ENCODE measurements at regions not wholly inside any gene's neighbourhood (a gene's known extent, or its start where the extent isn't known, plus 50 kb on each side); places are given as distances from the start of the nearest gene placed in this dataset.
"Not testable (repeated sequence)": the region's sequence is repeated elsewhere in the genome, so short reads cannot be mapped to it uniquely, and the experiment has no call there.

- no peaks in the 10 kb centered on the region for H3K27me3 ChIP-seq (ENCODE audit: control insufficient read depth, insufficient read depth, low read length, poor library complexity, severe bottlenecking)
- no peak overlapping the region for H3K27ac ChIP-seq (ENCODE audit: insufficient read depth, low read depth, low read length, poor library complexity, severe bottlenecking)
- 74 to 79% methylated on average over 2 of the region's 2 CpGs for WGBS, 2 experiments
- H3K4me3 ChIP-seq (ENCODE audit: insufficient read depth, low read depth, low read length) = no peak overlapping the region
- no peaks in the 10 kb centered on the region for H3K9me3 ChIP-seq (ENCODE audit: control insufficient read depth, low read length)
- H3K4me1 ChIP-seq (ENCODE audit: control insufficient read depth, insufficient read depth, low read length) = no peaks in the 10 kb centered on the region
- H3K36me3 ChIP-seq (ENCODE audit: control insufficient read depth, insufficient read depth, low read length) = no peaks in the 10 kb centered on the region
These were observed 1194.6 kb downstream of the NCAM2 start for GRCh38 chr21:22192766-22193165.

GRCh38 chr21:22194986-22195385 lies 1196.8 kb downstream of the NCAM2 start:
- not testable (repeated sequence) for H3K9me3 ChIP-seq (ENCODE audit: control insufficient read depth, low read length); H3K27me3 ChIP-seq (ENCODE audit: control insufficient read depth, insufficient read depth, low read length, poor library complexity, severe bottlenecking); H3K36me3 ChIP-seq (ENCODE audit: control insufficient read depth, insufficient read depth, low read length); H3K4me1 ChIP-seq (ENCODE audit: control insufficient read depth, insufficient read depth, low read length); H3K4me3 ChIP-seq (ENCODE audit: insufficient read depth, low read depth, low read length); H3K27ac ChIP-seq (ENCODE audit: insufficient read depth, low read depth, low read length, poor library complexity, severe bottlenecking)
- WGBS, 2 experiments = 93 to 96% methylated on average over 6 of the region's 6 CpGs

GRCh38 chr21:22200378-22201092 lies 1202.3 kb downstream of the NCAM2 start:
- Histone ChIP-seq H3K4me1 (ENCODE audit: control insufficient read depth, insufficient read depth, low read length) (no peaks in the 10 kb centered on the region), H3K9me3 (ENCODE audit: control insufficient read depth, low read length) (no peaks in the 10 kb centered on the region), H3K27me3 (ENCODE audit: control insufficient read depth, insufficient read depth, low read length, poor library complexity, severe bottlenecking) (no peaks in the 10 kb centered on the region), H3K4me3 (ENCODE audit: insufficient read depth, low read depth, low read length) (no peak overlapping the region), H3K27ac (ENCODE audit: insufficient read depth, low read depth, low read length, poor library complexity, severe bottlenecking) (no peak overlapping the region), H3K36me3 (ENCODE audit: control insufficient read depth, insufficient read depth, low read length) (no peaks in the 10 kb centered on the region)
- 95 to 96% methylated on average over 4 of the region's 4 CpGs for WGBS, 2 experiments

DNA sequence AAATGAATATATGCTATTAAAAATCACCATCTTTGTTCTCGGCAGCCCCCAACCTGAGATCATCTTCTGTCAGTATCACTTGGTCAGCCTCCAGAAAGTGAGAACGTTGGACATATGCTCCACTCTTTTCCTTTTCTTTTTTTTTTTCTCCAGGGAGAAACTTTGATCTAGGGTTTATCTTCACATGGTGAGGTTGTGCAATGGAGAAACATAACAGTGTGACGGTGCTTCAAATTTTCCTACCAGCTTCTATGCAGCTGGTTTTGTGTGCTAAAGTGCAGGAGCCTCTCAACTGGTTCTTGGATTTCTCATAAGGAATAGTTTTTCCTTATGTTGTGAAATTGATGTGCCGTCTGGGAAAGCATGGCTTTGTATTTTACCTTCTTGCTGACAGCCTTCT lies 1202.9 kb downstream of the NCAM2 start:
- no peak overlapping the region for H3K27ac ChIP-seq (ENCODE audit: insufficient read depth, low read depth, low read length, poor library complexity, severe bottlenecking)
- 91 to 92% methylated on average over 3 to 4 of the region's 4 CpGs for WGBS, 2 experiments
- H3K9me3 ChIP-seq (ENCODE audit: control insufficient read depth, low read length) = no peaks in the 10 kb centered on the region
- H3K36me3 ChIP-seq (ENCODE audit: control insufficient read depth, insufficient read depth, low read length) = no peaks in the 10 kb centered on the region
- H3K4me3 ChIP-seq (ENCODE audit: insufficient read depth, low read depth, low read length) = no peak overlapping the region
- H3K4me1 ChIP-seq (ENCODE audit: control insufficient read depth, insufficient read depth, low read length) = no peaks in the 10 kb centered on the region
- no peaks in the 10 kb centered on the region for H3K27me3 ChIP-seq (ENCODE audit: control insufficient read depth, insufficient read depth, low read length, poor library complexity, severe bottlenecking)

- Histone ChIP-seq H3K36me3 (ENCODE audit: control insufficient read depth, insufficient read depth, low read length) (no peaks in the 10 kb centered on the region), H3K4me1 (ENCODE audit: control insufficient read depth, insufficient read depth, low read length) (no peaks in the 10 kb centered on the region), H3K9me3 (ENCODE audit: control insufficient read depth, low read length) (no peaks in the 10 kb centered on the region), H3K4me3 (ENCODE audit: insufficient read depth, low read depth, low read length) (no peak overlapping the region), H3K27ac (ENCODE audit: insufficient read depth, low read depth, low read length, poor library complexity, severe bottlenecking) (no peak overlapping the region), H3K27me3 (ENCODE audit: control insufficient read depth, insufficient read depth, low read length, poor library complexity, severe bottlenecking) (no peaks in the 10 kb centered on the region)
- 100% methylated on average over 1 of the region's 1 CpG; no CpG with 5 or more reads in 1 of the 2 experiments for WGBS, 2 experiments
These were observed 1203.5 kb downstream of the NCAM2 start for GRCh38 chr21:22201669-22202068.

DNA sequence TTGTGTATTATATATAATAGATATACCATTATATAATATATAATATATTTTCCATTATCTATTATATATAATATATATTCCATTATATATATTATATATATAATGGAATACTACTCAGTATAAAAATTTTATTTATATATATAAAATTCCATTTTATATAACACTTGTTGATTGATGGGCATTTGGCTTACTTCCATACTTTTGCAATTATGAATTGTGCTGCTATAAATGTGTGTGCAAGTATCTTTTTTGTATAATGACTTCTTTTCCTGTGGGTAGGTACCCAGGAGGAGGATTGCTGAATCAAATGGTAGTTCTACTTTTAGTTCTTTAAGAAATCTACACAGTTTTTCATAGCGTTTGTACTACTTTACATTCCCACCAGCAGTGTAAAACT lies 1211.1 kb downstream of the NCAM2 start:
- 88 to 100% methylated on average over 1 of the region's 1 CpG for WGBS, 2 experiments
- H3K27me3 ChIP-seq (ENCODE audit: control insufficient read depth, insufficient read depth, low read length, poor library complexity, severe bottlenecking) = no peaks in the 10 kb centered on the region
- H3K36me3 ChIP-seq (ENCODE audit: control insufficient read depth, insufficient read depth, low read length) = no peaks in the 10 kb centered on the region
- H3K4me3 ChIP-seq (ENCODE audit: insufficient read depth, low read depth, low read length) = no peak overlapping the region
- no peak overlapping the region for H3K27ac ChIP-seq (ENCODE audit: insufficient read depth, low read depth, low read length, poor library complexity, severe bottlenecking)
- no peaks in the 10 kb centered on the region for H3K9me3 ChIP-seq (ENCODE audit: control insufficient read depth, low read length)
- H3K4me1 ChIP-seq (ENCODE audit: control insufficient read depth, insufficient read depth, low read length) = no peaks in the 10 kb centered on the region

DNA sequence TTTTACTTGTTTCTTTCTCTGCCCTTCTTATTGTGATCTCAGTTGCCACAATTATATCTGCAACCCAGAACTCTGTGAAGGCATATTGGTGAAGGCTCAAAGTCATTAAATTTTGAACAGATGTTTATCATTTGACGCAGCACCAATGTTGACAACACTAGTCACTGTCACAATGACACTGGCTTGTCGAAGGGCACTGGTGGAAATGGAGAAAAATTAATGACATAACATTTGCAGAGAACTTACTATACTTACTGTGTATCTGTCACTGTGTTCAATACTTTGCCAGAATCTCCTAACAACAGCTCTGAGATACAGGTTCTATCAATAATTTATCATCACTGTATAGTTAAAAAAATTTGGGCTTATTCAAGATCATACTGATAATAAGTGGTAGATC lies 1213.7 kb downstream of the NCAM2 start:
- WGBS, 2 experiments = 88 to 100% methylated on average over 2 of the region's 2 CpGs

DNA sequence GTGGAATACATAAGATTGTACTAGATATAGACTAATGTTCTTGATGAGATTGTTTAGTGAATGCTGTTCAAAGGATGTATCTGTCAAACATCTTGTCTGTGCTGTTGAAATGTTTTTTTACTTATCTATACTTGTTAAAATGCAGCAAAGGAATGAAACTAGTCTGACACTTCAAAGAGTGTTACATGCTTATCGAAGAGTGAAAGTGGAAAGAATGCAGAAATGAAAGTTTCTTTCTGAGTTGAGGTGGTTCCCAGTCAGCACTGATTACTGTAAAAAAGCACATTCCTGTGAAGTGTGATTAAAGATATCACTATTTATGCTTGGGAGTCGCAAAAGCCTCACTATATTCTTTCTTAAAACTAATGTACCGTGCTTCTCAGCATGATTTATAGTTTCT lies 1225.2 kb downstream of the NCAM2 start:
- no peaks in the 10 kb centered on the region for H3K27me3 ChIP-seq (ENCODE audit: control insufficient read depth, insufficient read depth, low read length, poor library complexity, severe bottlenecking)
- WGBS, 2 experiments = 96 to 100% methylated on average over 2 to 3 of the region's 3 CpGs
- H3K4me1 ChIP-seq (ENCODE audit: control insufficient read depth, insufficient read depth, low read length) = no peaks in the 10 kb centered on the region
- no peaks in the 10 kb centered on the region for H3K36me3 ChIP-seq (ENCODE audit: control insufficient read depth, insufficient read depth, low read length)
- H3K27ac ChIP-seq (ENCODE audit: insufficient read depth, low read depth, low read length, poor library complexity, severe bottlenecking) = no peak overlapping the region
- no peak overlapping the region for H3K4me3 ChIP-seq (ENCODE audit: insufficient read depth, low read depth, low read length)
- H3K9me3 ChIP-seq (ENCODE audit: control insufficient read depth, low read length) = no peaks in the 10 kb centered on the region

More for the DNA sequence above, 1213.7 kb downstream of the NCAM2 start:
- Histone ChIP-seq H3K36me3 (ENCODE audit: control insufficient read depth, insufficient read depth, low read length) (no peaks in the 10 kb centered on the region), H3K27ac (ENCODE audit: insufficient read depth, low read depth, low read length, poor library complexity, severe bottlenecking) (no peak overlapping the region), H3K9me3 (ENCODE audit: control insufficient read depth, low read length) (no peaks in the 10 kb centered on the region), H3K4me3 (ENCODE audit: insufficient read depth, low read depth, low read length) (no peak overlapping the region), H3K27me3 (ENCODE audit: control insufficient read depth, insufficient read depth, low read length, poor library complexity, severe bottlenecking) (no peaks in the 10 kb centered on the region), H3K4me1 (ENCODE audit: control insufficient read depth, insufficient read depth, low read length) (no peaks in the 10 kb centered on the region)

DNA sequence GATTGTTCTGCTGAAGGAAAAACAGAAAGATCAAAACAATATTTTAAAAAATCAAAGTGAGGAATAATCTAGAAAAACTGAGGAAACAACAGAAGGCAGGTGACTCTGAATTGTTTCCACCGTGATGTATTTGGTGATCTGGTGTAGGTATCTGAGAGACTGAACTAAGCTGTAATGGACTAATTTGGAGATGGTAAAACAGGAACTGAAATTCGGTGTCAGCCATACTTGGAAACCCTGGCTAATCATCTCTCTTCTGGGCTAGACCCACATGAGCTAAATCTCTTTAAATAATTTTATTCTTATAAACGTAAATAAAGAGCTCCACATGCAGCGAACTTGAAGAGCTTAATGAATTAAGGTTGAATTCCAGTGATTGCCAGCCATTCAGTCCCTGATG lies 1226.1 kb downstream of the NCAM2 start:
- Histone ChIP-seq H3K27ac (ENCODE audit: insufficient read depth, low read depth, low read length, poor library complexity, severe bottlenecking) (no peak overlapping the region), H3K4me1 (ENCODE audit: control insufficient read depth, insufficient read depth, low read length) (no peaks in the 10 kb centered on the region), H3K4me3 (ENCODE audit: insufficient read depth, low read depth, low read length) (no peak overlapping the region), H3K36me3 (ENCODE audit: control insufficient read depth, insufficient read depth, low read length) (no peaks in the 10 kb centered on the region), H3K9me3 (ENCODE audit: control insufficient read depth, low read length) (no peaks in the 10 kb centered on the region), H3K27me3 (ENCODE audit: control insufficient read depth, insufficient read depth, low read length, poor library complexity, severe bottlenecking) (no peaks in the 10 kb centered on the region)
- WGBS, 2 experiments = 97 to 98% methylated on average over 3 to 4 of the region's 4 CpGs

GRCh38 chr21:22225299-22225698 lies 1227.1 kb downstream of the NCAM2 start:
- no peak overlapping the region for H3K27ac ChIP-seq (ENCODE audit: insufficient read depth, low read depth, low read length, poor library complexity, severe bottlenecking)
- WGBS, 2 experiments = 92 to 97% methylated on average over 1 of the region's 1 CpG

More at GRCh38 chr21:22225299-22225698, 1227.1 kb downstream of the NCAM2 start:
- H3K27me3 ChIP-seq (ENCODE audit: control insufficient read depth, insufficient read depth, low read length, poor library complexity, severe bottlenecking) = no peaks in the 10 kb centered on the region
- no peaks in the 10 kb centered on the region for H3K36me3 ChIP-seq (ENCODE audit: control insufficient read depth, insufficient read depth, low read length)
- H3K4me3 ChIP-seq (ENCODE audit: insufficient read depth, low read depth, low read length) = no peak overlapping the region
- H3K9me3 ChIP-seq (ENCODE audit: control insufficient read depth, low read length) = no peaks in the 10 kb centered on the region
- H3K4me1 ChIP-seq (ENCODE audit: control insufficient read depth, insufficient read depth, low read length) = no peaks in the 10 kb centered on the region

Measured in ectodermal cell (in vitro differentiated cells).